ENCODE measurements at regions not wholly inside any gene's neighbourhood (a gene's known extent, or its start where the extent isn't known, plus 50 kb on each side); places are given as distances from the start of the nearest gene placed in this dataset.

GRCh38 chr12:90253674-90254181, 545.1 kb upstream of the ATP2B1 start (continued):
- TF ChIP-seq ZBTB11 (CRISPR knock-in tag; IDR thresholded peaks at IDR 0.05) (no peak), TAF1 (IDR thresholded peaks at IDR 0.05; ENCODE audit: borderline replicate concordance, low read depth, low read length) (no peak), IRF4 (IDR thresholded peaks at IDR 0.05; ENCODE audit: low read depth, low read length) (0 out of 2 replicates have a peak, but pooled peaks have one; percentile 52), MTA3 (IDR thresholded peaks at IDR 0.05; ENCODE audit: borderline replicate concordance, low read length) (no peak), STAT3 (IDR thresholded peaks at IDR 0.05; ENCODE audit: low read depth, low read length) (no peak), WRNIP1 (IDR thresholded peaks at IDR 0.05; ENCODE audit: borderline replicate concordance, low read depth, low read length) (no peak), ATF3 (IDR thresholded peaks at IDR 0.05; ENCODE audit: borderline replicate concordance, extremely low read depth, low read depth, low read length) (no peak), BCLAF1 (IDR thresholded peaks at IDR 0.05) (no peak), POLR2AphosphoS2 (IDR thresholded peaks at IDR 0.05; ENCODE audit: low read depth, low read length) (no peak), SRF (IDR thresholded peaks at IDR 0.05; ENCODE audit: low read depth in 2 of 2, low read length in 2 of 2) (0 out of 4 replicates have a peak, but pooled peaks of 1 of the 2 experiments have one; percentile 18), CREM (IDR thresholded peaks at IDR 0.05; ENCODE audit: low read depth) (peak; percentile 61; the same call in 1 of the 2 replicates), ZSCAN29 (IDR thresholded peaks at IDR 0.05) (no peak), ZNF687 (IDR thresholded peaks at IDR 0.05) (no peak), BCL11A (IDR thresholded peaks at IDR 0.05; ENCODE audit: low read depth, low read length) (peak; percentile 30; the same call in 1 of the 2 replicates), JUNB (IDR thresholded peaks at IDR 0.05) (no peak; the same call in 1 of the 2 replicates), CEBPB (IDR thresholded peaks at IDR 0.05; ENCODE audit: borderline replicate concordance in 1 of 2, low read depth in 2 of 2, low read length in 2 of 2) (no peak), RAD51 (IDR thresholded peaks at IDR 0.05) (no peak), ATF7 (IDR thresholded peaks at IDR 0.05; ENCODE audit: low read depth) (no peak), BACH1 (IDR thresholded peaks at IDR 0.05; ENCODE audit: borderline replicate concordance) (no peak), KLF5 (IDR thresholded peaks at IDR 0.05; ENCODE audit: partially characterized antibody) (no peak), RBBP5 (conservative IDR thresholded peaks at IDR 0.05) (no peak), ESRRA (IDR thresholded peaks at IDR 0.05; ENCODE audit: low read length) (no peak)

All from GM12878 (cell line).